Astrocyte (in vitro differentiated cells and primary cell): ENCODE measurements at regions not wholly inside any gene's neighbourhood (a gene's known extent, or its start where the extent isn't known, plus 50 kb on each side); places are given as distances from the start of the nearest gene placed in this dataset.

Experiments used
- DNase-seq: peaks from one replicate; pipeline ENCODE4 v3.0.0-alpha.2; 2010; ENCODE audit warnings: low read depth
- FAIRE-seq: peaks from 2 replicates; lab custom pipeline; 2011; peaks lifted over from hg19 to GRCh38; lab: Jason Lieb, UNC
- H2AFZ ChIP-seq: 2 replicates; pipeline ENCODE4 v1.6.0; 2012; ENCODE audit warnings: low read depth, low read length, inconsistent platforms
- H3K27ac ChIP-seq: 2 replicates; pipeline ENCODE4 v1.5.1; 2011; ENCODE audit warnings: low read depth, low read length, inconsistent platforms
- H3K27me3 ChIP-seq: 2 replicates; pipeline ENCODE4 v1.6.0; 2011; ENCODE audit warnings: low read length, inconsistent platforms; ENCODE audit not compliant: insufficient read depth
- H3K36me3 ChIP-seq: 2 replicates; pipeline ENCODE4 v1.5.1; 2011; ENCODE audit warnings: low read length, inconsistent platforms; ENCODE audit not compliant: insufficient read depth
- H3K4me1 ChIP-seq: 2 replicates; pipeline ENCODE4 v1.5.1; 2011; ENCODE audit warnings: low read length, inconsistent platforms; ENCODE audit not compliant: insufficient read depth
- H3K4me2 ChIP-seq: 2 replicates; pipeline ENCODE4 v1.6.0; 2012; ENCODE audit warnings: low read length, inconsistent platforms
- H3K4me3 ChIP-seq: 2 replicates; pipeline ENCODE4 v1.5.1; 2011; ENCODE audit warnings: low read depth, mild to moderate bottlenecking, low read length, inconsistent platforms; ENCODE audit not compliant: insufficient read depth
- H3K79me2 ChIP-seq: 2 replicates; pipeline ENCODE4 v1.6.0; 2012; ENCODE audit warnings: mild to moderate bottlenecking, low read length, inconsistent platforms; ENCODE audit not compliant: insufficient read depth
- H3K9ac ChIP-seq: 2 replicates; pipeline ENCODE4 v1.6.0; 2012; ENCODE audit warnings: mild to moderate bottlenecking, low read length, inconsistent platforms
- H3K9me3 ChIP-seq: 2 replicates; pipeline ENCODE4 v1.5.1; 2012; ENCODE audit warnings: low read depth, mild to moderate bottlenecking, low read length, inconsistent platforms; ENCODE audit not compliant: insufficient read depth
- H4K20me1 ChIP-seq: 2 replicates; pipeline ENCODE4 v1.6.0; 2012; ENCODE audit warnings: low read length, inconsistent platforms; ENCODE audit not compliant: insufficient read depth
- H3K27ac Mint-ChIP-seq: one replicate; pipeline ENCODE4 v1.8.0; 2021; ENCODE audit warnings: mild to moderate bottlenecking, mixed read lengths; ENCODE audit not compliant: unreplicated experiment
- H3K27me3 Mint-ChIP-seq: one replicate; pipeline ENCODE4 v1.8.0; 2021; ENCODE audit warnings: low read depth, mixed read lengths; ENCODE audit not compliant: unreplicated experiment
- H3K36me3 Mint-ChIP-seq: one replicate; pipeline ENCODE4 v1.8.0; 2021; ENCODE audit warnings: low read depth, mixed read lengths; ENCODE audit not compliant: unreplicated experiment
- H3K4me1 Mint-ChIP-seq: one replicate; pipeline ENCODE4 v1.8.0; 2021; ENCODE audit warnings: low read depth, mixed read lengths; ENCODE audit not compliant: unreplicated experiment
- H3K4me3 Mint-ChIP-seq: one replicate; pipeline ENCODE4 v1.8.0; 2021; ENCODE audit warnings: mild to moderate bottlenecking, moderate library complexity, mixed read lengths; ENCODE audit not compliant: unreplicated experiment
- H3K9me3 Mint-ChIP-seq: one replicate; pipeline ENCODE4 v1.8.0; 2021; ENCODE audit warnings: mild to moderate bottlenecking, mixed read lengths; ENCODE audit not compliant: unreplicated experiment
- EZH2 ChIP-seq: IDR thresholded peaks from 2 replicates; pipeline ENCODE4 v1.6.1; 2012; ENCODE audit warnings: mild to moderate bottlenecking, low read length, inconsistent platforms; ENCODE audit not compliant: insufficient read depth
- TF ChIP-seq, protein P1 (sequence below): IDR thresholded peaks from 2 replicates; pipeline ENCODE4 v1.5.1; 2011; ENCODE audit warnings: low read depth, mild to moderate bottlenecking, inconsistent platforms, low read length, moderate library complexity; ENCODE audit not compliant: insufficient read depth

DNA sequence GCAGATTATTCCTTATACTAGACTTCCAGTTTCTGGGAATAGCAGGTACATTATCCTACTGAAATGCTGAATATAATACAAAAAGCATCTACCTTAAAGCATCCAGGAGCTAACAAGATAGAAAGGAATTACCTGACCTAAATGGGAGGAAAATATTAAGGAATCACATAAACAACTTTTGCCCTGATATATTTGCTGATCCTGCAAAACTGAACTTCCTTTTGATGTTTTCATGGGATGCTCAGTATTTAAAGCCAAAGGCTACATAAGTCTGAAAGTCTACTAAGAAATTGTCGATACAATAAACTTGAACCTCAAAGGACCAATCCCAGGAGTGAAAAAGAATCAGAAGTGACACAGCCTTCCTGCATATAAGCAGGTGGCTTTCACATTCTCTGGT, 85.6 kb upstream of the C1orf21 start:
- H3K4me3 ChIP-seq, result no peak overlapping the region
- FAIRE-seq (no peak), DNase-seq (no peak)
- no peaks in the 10 kb centered on the region for H3K9me3 ChIP-seq
- no peaks in the 10 kb centered on the region for H3K36me3 Mint-ChIP-seq
- peaks cover 32% of the 10 kb centered on the region for H3K4me1 ChIP-seq
- TF ChIP-seq EZH2, result no peak
- TF ChIP-seq, protein P1, sequence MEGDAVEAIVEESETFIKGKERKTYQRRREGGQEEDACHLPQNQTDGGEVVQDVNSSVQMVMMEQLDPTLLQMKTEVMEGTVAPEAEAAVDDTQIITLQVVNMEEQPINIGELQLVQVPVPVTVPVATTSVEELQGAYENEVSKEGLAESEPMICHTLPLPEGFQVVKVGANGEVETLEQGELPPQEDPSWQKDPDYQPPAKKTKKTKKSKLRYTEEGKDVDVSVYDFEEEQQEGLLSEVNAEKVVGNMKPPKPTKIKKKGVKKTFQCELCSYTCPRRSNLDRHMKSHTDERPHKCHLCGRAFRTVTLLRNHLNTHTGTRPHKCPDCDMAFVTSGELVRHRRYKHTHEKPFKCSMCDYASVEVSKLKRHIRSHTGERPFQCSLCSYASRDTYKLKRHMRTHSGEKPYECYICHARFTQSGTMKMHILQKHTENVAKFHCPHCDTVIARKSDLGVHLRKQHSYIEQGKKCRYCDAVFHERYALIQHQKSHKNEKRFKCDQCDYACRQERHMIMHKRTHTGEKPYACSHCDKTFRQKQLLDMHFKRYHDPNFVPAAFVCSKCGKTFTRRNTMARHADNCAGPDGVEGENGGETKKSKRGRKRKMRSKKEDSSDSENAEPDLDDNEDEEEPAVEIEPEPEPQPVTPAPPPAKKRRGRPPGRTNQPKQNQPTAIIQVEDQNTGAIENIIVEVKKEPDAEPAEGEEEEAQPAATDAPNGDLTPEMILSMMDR, result no peak
- H3K4me1 Mint-ChIP-seq, result peaks cover 17% of the 10 kb centered on the region
- no peak overlapping the region for H3K9ac ChIP-seq
- no peak overlapping the region for H3K27ac Mint-ChIP-seq
- H3K9me3 Mint-ChIP-seq, result peaks cover 10% of the 10 kb centered on the region
- no peaks in the 10 kb centered on the region for H3K79me2 ChIP-seq
- no peak overlapping the region for H3K4me3 Mint-ChIP-seq
- H3K4me2 ChIP-seq, result peak overlapping the region; percentile 75
- no peaks in the 10 kb centered on the region for H3K36me3 ChIP-seq
- H3K27me3 ChIP-seq, result no peaks in the 10 kb centered on the region
- H3K27me3 Mint-ChIP-seq, result no peaks in the 10 kb centered on the region
- H4K20me1 ChIP-seq, result no peaks in the 10 kb centered on the region
- H2AFZ ChIP-seq, result no peak overlapping the region
- H3K27ac ChIP-seq, result no peak overlapping the region

DNA sequence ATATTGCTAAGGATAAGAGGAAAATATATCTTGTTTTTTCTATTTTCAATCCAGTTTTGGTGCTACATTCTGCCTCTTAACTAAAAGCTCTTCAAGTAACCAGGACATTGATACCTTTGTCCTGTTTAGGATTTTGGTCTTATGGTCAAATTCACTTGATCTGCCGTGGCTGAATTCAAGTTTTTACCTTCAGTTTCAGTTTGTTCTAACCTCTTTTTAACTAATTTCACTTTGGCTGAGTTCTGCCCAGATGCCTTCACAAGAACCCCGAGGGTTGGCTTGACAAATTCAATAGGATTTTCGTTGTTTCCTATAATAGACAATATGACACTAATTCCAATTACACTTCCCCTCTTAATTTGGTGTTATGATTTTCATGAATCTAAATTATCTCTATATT, 84.5 kb upstream of the C1orf21 start:
- Mint-ChIP-seq H3K4me3 (no peak overlapping the region), H3K36me3 (no peaks in the 10 kb centered on the region), H3K27me3 (no peaks in the 10 kb centered on the region), H3K4me1 (peaks cover 17% of the 10 kb centered on the region), H3K9me3 (peaks cover 10% of the 10 kb centered on the region), H3K27ac (no peak overlapping the region)
- no peak for DNase-seq
- no peak overlapping the region for H3K4me2 ChIP-seq
- no peak overlapping the region for H3K9ac ChIP-seq
- no peak overlapping the region for H2AFZ ChIP-seq
- no peak for FAIRE-seq
- H3K4me1 ChIP-seq, result peaks cover 22% of the 10 kb centered on the region
- no peak for TF ChIP-seq EZH2
- TF ChIP-seq, protein P1, result no peak
- H3K27ac ChIP-seq, result no peak overlapping the region
- H4K20me1 ChIP-seq, result no peaks in the 10 kb centered on the region
- H3K4me3 ChIP-seq, result no peak overlapping the region
- H3K9me3 ChIP-seq, result no peaks in the 10 kb centered on the region
- no peaks in the 10 kb centered on the region for H3K79me2 ChIP-seq
- no peaks in the 10 kb centered on the region for H3K27me3 ChIP-seq
- H3K36me3 ChIP-seq, result no peaks in the 10 kb centered on the region

DNA sequence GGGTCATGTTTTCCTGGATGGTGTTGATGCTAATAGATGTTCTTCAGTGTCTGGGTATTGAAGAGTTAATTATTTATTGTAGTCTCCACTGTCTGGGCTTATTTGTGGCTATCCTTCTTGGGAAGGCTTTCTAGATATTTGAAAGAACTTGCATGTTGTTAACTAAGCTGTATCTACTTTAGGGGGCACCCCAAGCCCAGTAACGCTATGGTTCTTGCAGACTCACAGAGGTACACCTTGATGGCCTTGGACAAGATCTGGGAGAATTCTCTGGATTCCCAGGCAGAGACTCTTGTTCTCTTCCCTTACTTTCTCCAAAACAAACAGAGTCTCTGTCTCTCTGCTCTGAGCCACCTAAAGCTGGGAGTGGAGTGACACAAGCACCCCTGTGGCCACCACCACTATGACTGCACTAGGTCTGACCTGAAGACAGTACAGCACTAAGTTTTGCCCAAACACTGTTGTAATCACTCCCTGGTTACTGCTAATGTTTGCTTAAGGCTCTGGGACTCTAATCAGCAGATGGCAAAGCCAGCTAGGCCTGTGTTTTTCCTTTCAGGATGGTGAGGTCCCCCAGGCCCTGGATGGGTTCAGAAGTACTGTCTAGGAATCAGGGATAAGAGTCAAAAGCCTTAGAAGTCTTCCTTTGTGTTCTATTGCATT, 76.5 kb upstream of the C1orf21 start:
- Mint-ChIP-seq H3K4me3 (no peak overlapping the region), H3K27me3 (peaks cover 5% of the 10 kb centered on the region), H3K27ac (no peak overlapping the region), H3K4me1 (peaks cover 3% of the 10 kb centered on the region), H3K36me3 (no peaks in the 10 kb centered on the region), H3K9me3 (peaks cover 2% of the 10 kb centered on the region)
- no peaks in the 10 kb centered on the region for H3K27me3 ChIP-seq
- no peaks in the 10 kb centered on the region for H3K4me1 ChIP-seq
- TF ChIP-seq, protein P1, result no peak
- TF ChIP-seq EZH2, result no peak
- no peak overlapping the region for H3K4me2 ChIP-seq
- no peak overlapping the region for H3K4me3 ChIP-seq
- no peak for FAIRE-seq
- no peak overlapping the region for H3K27ac ChIP-seq
- H3K36me3 ChIP-seq, result no peaks in the 10 kb centered on the region
- H3K9ac ChIP-seq, result no peak overlapping the region
- no peak overlapping the region for H2AFZ ChIP-seq
- no peak for DNase-seq
- no peaks in the 10 kb centered on the region for H4K20me1 ChIP-seq
- no peaks in the 10 kb centered on the region for H3K9me3 ChIP-seq
- no peaks in the 10 kb centered on the region for H3K79me2 ChIP-seq
